ENCODE measurements at regions not wholly inside any gene's neighbourhood (a gene's known extent, or its start where the extent isn't known, plus 50 kb on each side); places are given as distances from the start of the nearest gene placed in this dataset.
"Not testable (repeated sequence)": the region's sequence is repeated elsewhere in the genome, so short reads cannot be mapped to it uniquely, and the experiment has no call there.

DNA sequence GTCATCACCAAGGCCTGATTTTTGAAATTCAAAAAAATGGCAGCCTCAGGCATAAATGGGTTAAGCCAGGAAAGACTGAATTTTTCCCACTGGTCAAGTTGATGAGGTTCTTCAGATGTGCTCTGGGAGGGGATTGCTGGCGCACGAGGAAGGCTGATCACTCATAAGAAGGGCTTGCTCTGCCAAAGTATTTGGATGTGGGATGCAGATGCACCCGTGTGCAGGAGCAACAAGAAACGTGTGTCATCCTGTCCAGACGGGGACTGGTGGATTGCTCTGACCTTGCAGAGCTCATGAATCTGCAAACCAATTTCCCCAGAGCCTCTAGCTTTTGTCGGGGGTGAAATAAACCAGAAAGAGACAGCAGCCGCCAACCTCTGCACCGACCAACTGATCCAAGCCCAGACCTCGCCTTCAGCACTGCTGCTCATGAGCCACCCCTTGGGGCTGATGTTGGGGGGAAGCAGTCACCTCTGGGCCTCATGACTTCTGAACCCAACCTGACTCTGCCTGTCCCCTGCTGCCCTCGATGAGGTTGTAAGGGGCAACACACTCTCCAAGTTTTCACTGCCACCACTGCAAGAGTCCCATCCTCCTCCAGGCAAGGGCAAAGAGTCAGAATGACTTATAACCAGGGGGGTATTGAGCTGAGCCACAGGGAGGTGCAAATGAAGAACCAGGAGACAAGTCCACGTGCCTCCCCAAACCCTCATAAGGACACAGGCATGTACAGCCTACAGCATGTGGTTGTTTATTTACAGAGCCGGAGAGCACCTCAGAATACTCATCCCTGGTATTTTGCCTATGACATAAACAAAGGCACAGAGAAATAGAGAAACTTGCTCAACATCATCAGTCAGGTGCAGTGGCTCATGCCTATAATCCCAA, 452.0 kb downstream of the SOX9 start:
- CTCF ChIA-PET: no interaction called here
- POLR2A ChIA-PET: no interaction called here

DNA sequence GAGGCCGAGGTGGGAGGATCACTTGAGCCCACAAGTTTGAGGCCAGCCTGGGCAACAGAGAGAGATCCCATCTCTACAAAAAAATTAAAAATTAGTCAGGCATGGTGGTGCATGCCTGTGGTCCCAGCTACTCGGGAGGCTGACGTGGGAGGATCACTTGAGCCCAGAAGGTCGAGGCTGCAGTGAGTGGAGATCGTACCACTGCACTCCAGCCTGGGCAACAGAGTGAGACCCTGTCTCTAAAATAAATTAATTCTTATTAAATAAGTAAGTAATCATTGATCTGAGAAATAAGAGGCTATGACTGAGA, 452.6 kb downstream of the SOX9 start:
- POLR2A ChIA-PET, CTCF ChIA-PET: not testable (repeated sequence)

- CTCF ChIA-PET: no interaction called here
Observed at GRCh38 chr17:72574675-72575510, 454.1 kb downstream of the SOX9 start.

GRCh38 chr17:72575542-72576233, 454.9 kb downstream of the SOX9 start:
- ChIA-PET CTCF (no interaction called here), POLR2A (no interaction called here)

More at GRCh38 chr17:72574675-72575510, 454.1 kb downstream of the SOX9 start:
- POLR2A ChIA-PET: no interaction called here

GRCh38 chr17:72576289-72576759, 455.5 kb downstream of the SOX9 start:
- CTCF ChIA-PET: no interaction called here
- POLR2A ChIA-PET: no interaction called here

- ChIA-PET CTCF (interaction anchor here (1.2 to 1.5 kb wide), 2 partner anchors 19 to 22 kb away, joined by 3 to 4 read pairs; no protein-coding TSS in a partner anchor), POLR2A (no interaction called here)
Observed at GRCh38 chr17:72578817-72579470, 458.1 kb downstream of the SOX9 start.

GRCh38 chr17:72579990-72580320, 459.1 kb downstream of the SOX9 start:
- ChIA-PET CTCF (interaction anchor here (0.7 to 1.7 kb wide), 3 partner anchors 20 to 122 kb away, joined by 3 to 5 read pairs (median 3); no protein-coding TSS in a partner anchor), POLR2A (no interaction called here)

DNA sequence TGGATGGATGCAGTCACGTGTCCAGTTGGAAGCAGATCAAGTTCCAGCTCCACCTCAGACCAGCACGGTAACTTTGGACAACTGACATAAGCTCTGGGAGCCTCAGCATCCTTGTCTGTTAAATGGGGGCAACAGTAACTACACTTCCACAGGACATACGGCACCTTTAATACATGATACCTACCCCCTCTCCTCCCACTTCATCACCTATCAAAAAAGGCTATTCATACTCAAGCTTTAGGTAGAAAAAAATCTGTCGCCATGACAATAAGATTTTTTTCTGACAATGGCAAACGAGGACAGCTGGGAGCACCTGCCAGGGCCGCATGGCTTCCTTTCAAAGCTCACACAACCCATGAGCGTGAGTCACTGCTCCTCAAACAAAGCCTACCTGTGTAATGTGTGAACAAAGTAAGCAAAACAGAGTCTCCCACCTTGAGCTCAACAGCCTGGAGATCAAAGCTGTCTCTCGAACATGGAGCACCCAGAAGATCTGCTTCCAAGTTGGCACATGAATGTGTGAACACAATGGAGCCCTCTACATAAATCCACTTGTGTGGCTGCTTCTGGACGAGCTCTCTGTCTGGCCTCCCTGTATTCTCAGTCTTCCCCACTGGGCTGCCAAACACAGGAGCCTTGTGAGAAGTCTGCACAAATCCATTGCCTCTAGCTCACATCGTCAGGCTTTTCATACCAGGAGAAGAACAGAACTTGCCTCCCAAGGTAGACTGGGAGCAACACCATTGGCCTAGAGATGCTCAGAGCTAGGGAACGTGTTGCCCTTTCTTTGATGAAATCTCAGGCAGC, 459.7 kb downstream of the SOX9 start:
- POLR2A ChIA-PET: no interaction called here
- CTCF ChIA-PET: interaction anchor here (0.7 to 1.7 kb wide), 2 partner anchors 21 to 121 kb away, joined by 3 to 5 read pairs; no protein-coding TSS in a partner anchor

- ChIA-PET CTCF (interaction anchor here (2.0 kb wide), 1 partner anchor 27 kb away, joined by 5 read pairs; no protein-coding TSS in a partner anchor), POLR2A (no interaction called here)
Observed at GRCh38 chr17:72587156-72587555, 466.3 kb downstream of the SOX9 start.

DNA sequence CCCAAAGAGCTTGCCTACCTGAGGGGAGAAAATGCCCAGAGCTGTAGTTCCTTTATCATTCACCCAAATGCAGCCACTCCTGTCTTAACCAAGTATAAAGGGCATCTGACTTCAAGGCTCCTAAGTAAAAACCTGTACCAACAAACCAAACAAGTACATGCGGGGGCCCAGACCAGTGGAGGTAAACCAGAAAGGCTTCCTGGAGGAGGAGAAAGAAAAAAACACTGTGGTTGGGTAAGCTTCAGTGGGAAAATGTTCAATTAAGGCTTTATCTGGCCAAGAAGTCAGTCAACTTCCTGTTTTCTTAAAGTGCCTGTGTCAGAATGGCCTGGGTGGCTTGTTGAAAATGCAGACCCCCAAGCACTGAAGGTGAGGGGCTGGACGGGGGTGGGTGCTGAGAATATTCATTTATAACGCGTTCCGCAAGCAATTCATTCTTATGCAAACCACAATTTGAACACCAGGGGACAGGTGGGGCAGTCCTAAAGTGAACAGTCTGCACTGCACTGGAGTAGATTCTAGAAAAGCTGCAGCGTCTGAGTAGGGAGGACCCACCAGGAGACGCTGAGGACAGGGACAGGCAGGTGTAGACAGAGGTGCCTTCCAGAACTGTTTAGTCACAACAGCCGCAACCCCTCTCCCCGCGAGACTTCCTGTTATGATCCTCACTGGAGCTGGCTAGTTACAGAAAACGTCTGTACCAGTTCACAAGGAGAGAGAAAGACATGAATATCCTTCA, 467.1 kb downstream of the SOX9 start:
- ChIA-PET POLR2A (no interaction called here), CTCF (interaction anchor here (1.3 to 2.0 kb wide), 2 partner anchors 28 to 31 kb away, joined by 3 to 5 read pairs; no protein-coding TSS in a partner anchor)

GRCh38 chr17:72588561-72588960, 467.7 kb downstream of the SOX9 start:
- ChIA-PET CTCF (interaction anchor here (1.3 to 2.0 kb wide), 2 partner anchors 28 to 31 kb away, joined by 3 to 5 read pairs; no protein-coding TSS in a partner anchor), POLR2A (no interaction called here)

DNA sequence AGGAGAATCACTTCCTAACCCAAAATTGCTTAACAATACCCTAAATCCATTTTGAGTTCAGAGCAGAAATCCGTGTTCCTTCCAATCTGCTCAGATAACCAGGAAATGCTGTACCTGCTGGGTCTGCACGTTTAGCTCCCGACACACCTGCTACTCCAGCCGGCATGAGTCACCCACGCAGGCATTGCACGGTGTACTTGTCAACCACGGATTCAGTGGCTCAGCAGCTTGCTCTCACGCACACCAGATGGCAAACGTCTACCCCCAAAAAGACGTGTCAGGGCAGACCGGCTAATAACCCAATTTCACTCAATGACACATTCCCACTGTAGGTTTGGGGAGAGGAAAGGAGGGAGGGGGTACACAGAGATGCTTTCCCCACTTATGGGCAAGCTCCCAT, 468.1 kb downstream of the SOX9 start:
- ChIA-PET POLR2A (no interaction called here), CTCF (interaction anchor here (1.3 to 2.0 kb wide), 2 partner anchors 29 to 32 kb away, joined by 3 to 5 read pairs; no protein-coding TSS in a partner anchor)

GRCh38 chr17:72590382-72590781, 469.6 kb downstream of the SOX9 start:
- ChIA-PET POLR2A (no interaction called here), CTCF (no interaction called here)

- ChIA-PET CTCF (no interaction called here), POLR2A (no interaction called here)
Observed at GRCh38 chr17:72590882-72591281, 470.1 kb downstream of the SOX9 start.

DNA sequence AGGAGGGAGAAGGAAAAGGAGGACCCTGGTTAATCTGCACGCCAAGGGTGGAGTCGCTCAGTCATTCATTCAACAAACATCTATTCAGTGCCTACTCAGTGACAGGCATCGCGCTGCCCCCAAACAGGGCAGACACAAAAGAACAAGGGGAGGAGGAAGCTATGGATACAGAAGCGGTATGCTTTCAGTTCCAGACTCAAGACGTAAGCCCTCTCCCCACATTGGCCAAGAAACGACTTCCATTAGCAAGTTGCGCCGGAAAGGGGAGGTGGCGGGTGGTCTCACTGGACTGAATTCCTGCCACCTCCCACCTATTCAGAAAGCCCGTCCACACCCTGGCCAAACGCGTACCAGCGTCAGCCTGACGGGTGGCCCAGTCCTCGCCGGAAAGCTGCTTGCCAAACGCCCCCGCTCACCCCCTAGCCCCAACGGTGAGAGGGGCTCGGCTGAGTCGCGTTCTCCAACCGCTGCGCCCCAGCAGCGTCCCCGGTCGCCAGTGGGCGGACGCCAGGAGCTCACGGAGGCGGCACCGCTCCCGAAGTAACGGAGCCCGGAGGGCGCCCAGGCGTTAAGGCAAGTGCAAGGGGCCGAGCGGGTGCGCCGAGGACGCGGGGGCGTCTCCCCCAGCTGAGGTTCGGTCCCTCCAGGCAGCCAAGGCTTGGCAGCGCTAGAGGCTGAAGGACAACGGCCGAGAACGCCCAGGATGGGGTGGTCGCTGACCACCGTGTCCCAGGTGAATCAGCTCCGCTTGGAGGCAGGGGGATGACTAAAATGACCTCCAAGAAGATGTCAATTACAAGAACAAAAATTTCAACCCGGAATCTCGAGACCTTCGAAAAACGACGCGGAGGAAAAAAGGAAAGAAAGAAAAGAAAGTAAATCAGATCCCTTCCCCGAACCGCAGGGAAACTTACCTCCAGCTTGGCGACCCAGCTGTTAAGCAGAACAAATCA, 470.7 kb downstream of the SOX9 start:
- ChIA-PET POLR2A (no interaction called here), CTCF (interaction anchor here (0.9 kb wide), 1 partner anchor 134 kb away, joined by 3 read pairs; no protein-coding TSS in a partner anchor)

DNA sequence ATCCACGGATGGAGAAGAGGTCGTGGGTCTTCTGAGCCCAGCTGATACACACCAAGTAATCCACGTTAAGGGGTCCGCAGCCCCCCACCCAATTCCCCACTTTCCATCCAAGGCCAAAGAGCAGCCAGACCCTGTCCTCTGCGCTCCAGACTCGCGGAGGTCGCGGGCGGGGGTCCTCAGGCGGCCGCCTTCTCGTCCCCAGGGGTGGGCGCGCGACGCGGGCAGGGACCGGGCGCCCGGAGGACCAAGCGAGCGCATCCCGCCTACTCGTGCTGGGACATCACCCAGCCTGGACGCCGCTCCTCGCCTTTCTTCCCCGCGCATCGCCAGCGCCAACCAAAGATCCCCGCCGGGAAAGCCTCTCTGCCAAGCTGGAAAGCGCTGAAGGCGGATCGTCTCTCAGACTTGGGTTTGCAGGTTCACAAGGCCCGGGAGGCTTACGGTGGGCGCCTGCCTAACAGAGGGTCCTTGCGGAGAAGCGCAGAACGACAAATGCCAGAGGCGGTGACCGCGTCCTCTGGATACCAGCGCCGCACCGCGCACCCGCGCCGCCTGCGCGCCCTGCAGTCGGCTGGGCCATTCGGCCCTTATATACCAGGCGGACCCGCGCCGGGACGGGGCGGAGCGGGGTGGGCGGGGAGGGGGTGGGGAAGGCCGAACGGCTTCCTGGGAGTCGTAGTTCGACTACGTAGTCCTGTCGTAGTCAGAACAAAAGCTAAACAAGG, 471.6 kb downstream of the SOX9 start:
- ChIA-PET CTCF (no interaction called here), POLR2A (no interaction called here)

Measured in activated CD8-positive, alpha-beta memory T cell treated with anti-CD3 and anti-CD28 coated beads for 36 hours (primary cell).